Aorta (tissue), 5 donors: ENCODE measurements at regions not wholly inside any gene's neighbourhood (a gene's known extent, or its start where the extent isn't known, plus 50 kb on each side); places are given as distances from the start of the nearest gene placed in this dataset.
"Not testable (repeated sequence)": the region's sequence is repeated elsewhere in the genome, so short reads cannot be mapped to it uniquely, and the experiment has no call there.

Source experiments
- ATAC-seq: fragments of 200-7000 bp; cut with Tn5 transposase; one replicate; pipeline ENCODE4 v1.9.1; 2022; ENCODE audit warnings: moderate library complexity; ENCODE audit not compliant: low FRiP score
- DNase-seq, 2 donors: peaks; one replicate each; pipeline ENCODE4 v3.0.0-alpha.2; 2020
- H3K27ac ChIP-seq, 2 donors: one replicate each; pipeline ENCODE4 v1.5.1; 2013; ENCODE audit warnings: low read length in 2 of 2, mild to moderate bottlenecking in 2 of 2, moderate library complexity in 2 of 2, control low read depth in 1 of 2, inconsistent platforms in 1 of 2, low read depth in 1 of 2
- H3K27me3 ChIP-seq, 2 donors: one replicate each; pipeline ENCODE4 v1.6.1; 2013; ENCODE audit warnings: control low read depth in 1 of 2, low read length in 1 of 2, mild to moderate bottlenecking in 1 of 2, moderate library complexity in 1 of 2; ENCODE audit not compliant: insufficient read depth in 2 of 2, control insufficient read depth in 1 of 2
- H3K36me3 ChIP-seq, 2 donors: one replicate each; pipeline ENCODE4 v1.6.1; 2013; ENCODE audit warnings: control low read depth in 1 of 2, low read length in 1 of 2, mild to moderate bottlenecking in 1 of 2; ENCODE audit not compliant: insufficient read depth in 2 of 2, control insufficient read depth in 1 of 2
- H3K4me1 ChIP-seq, 2 donors: one replicate each; pipeline ENCODE4 v1.6.1; 2013; ENCODE audit warnings: low read length in 2 of 2, control low read depth in 1 of 2, mild to moderate bottlenecking in 1 of 2, moderate library complexity in 1 of 2; ENCODE audit not compliant: insufficient read depth in 2 of 2, control insufficient read depth in 1 of 2
- H3K4me3 ChIP-seq, 2 donors: one replicate each; pipeline ENCODE4 v1.5.1; 2013; ENCODE audit warnings: low read length in 2 of 2, control low read depth in 1 of 2, mild to moderate bottlenecking in 1 of 2
- H3K9me3 ChIP-seq: one replicate; pipeline ENCODE4 v1.6.1; 2013; ENCODE audit warnings: mild to moderate bottlenecking, low read length; ENCODE audit not compliant: control insufficient read depth
- WGBS, 2 donors: extraction: QIAGEN DNeasy Blood & Tissue Kit; methylation state at CpG; one replicate each; pipeline ENCODE4 v1.1.7; 2013; 5-methylcytosine and 5-hydroxymethylcytosine counted together
- intact Hi-C, 2 donors: fragments of 100-400 bp; cut with DNase I; formaldehyde crosslinking; loops; one replicate each; pipeline versions ENCODE4 v1.14.2 to v1.15.0; 2022
- donor health status: healthy with polysubstance abuse.
- donor health status: Bipolar disorder and iron deficiency.
- donor health status: DM: no; HTN: no; CAD: no.
- donor health status: DM: no; HTN: no; CAD: no.
- donor health status: DM: yes; HTN: yes; CAD: no.

DNA sequence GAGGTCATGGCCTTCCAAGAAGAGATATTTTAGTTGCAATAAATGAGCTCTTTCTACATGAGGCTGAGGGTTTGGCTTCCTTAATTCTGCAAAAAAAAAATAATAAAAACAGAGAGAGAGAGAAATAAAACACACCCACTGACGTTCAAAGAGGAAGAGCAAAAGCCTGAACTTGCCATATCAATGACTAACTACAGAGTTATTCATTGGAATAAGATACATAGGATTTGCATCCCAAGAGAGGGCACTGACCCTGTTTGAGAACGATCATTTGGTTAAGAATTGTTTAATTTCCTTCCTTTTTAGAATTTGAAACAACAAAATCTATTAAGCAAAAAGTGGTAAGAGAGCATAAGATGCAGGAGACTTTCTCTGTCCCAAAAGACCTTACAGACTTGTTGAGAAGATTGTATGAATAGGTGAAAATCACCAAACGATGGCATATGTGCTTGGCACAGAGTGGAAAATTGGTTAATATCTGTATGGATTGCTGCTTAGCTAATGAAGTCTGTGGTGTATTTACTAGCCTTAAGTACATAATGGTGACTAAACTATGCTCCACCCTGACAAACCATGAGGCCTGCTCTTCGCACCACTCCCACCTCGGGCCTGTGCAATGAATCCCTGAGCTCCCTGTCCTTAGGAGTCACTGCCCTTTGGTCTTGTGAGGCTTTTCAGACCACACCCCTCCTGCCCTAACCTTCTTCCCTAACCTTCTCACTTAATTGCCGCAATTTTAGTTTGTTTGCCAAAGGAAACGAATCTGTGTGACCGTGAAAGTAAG lies 479.0 kb downstream of the TUBA3C start:
- H3K9me3 ChIP-seq, H3K4me1 ChIP-seq, H3K4me3 ChIP-seq, DNase-seq, H3K27ac ChIP-seq, H3K36me3 ChIP-seq, H3K27me3 ChIP-seq, ATAC-seq, intact Hi-C loops: not testable (repeated sequence)
- 62% methylated on average over 8 of the region's 8 CpGs for WGBS, 2 donors

DNA sequence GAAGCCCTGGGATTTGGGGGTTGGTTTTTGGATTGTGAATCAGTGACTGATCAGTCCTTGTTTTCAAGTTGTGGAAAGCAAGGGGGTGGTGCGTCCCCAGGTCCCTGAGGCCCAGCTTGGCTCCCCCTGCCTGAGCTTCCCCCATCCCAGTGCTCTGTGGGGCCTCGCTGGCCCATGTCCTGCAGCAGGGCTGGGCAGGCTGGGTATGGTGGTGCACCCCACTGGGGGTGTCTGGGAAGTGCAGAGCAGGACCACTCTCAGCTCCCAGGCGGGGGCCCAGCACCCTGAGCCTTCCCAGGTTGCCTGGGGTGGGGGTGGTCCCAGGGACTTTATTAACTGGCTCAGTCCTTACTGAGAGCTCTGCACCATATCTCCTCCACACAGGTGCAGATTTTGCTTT lies 483.3 kb downstream of the TUBA3C start:
- WGBS, 2 donors: 40 to 43% methylated on average over 3 of the region's 3 CpGs
- H3K9me3 ChIP-seq, H3K36me3 ChIP-seq, ATAC-seq, DNase-seq, intact Hi-C loops, H3K27me3 ChIP-seq, H3K4me3 ChIP-seq, H3K4me1 ChIP-seq, H3K27ac ChIP-seq: not testable (repeated sequence)

DNA sequence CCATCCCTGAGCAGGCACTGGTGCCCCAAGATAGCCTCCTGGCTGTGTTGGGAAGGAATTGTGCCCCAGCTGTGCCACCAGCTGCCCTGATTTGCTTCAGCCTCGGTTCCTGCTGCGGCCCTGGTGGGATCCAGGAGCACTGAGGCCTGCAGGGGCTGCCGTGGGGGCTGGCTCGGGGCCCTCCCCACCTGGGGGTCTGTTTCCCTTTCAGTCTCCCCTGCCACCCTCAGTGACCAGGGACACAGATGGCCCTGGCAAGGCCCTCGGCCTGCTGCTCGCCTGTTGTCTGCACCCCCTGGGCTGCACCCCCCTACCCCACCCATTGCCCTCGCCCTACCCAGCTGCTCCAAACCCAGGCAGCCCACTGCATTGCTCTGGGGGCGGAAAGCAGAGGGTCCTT lies 483.8 kb downstream of the TUBA3C start:
- H3K4me1 ChIP-seq, DNase-seq, H3K4me3 ChIP-seq, ATAC-seq, H3K27me3 ChIP-seq, H3K36me3 ChIP-seq, H3K27ac ChIP-seq, H3K9me3 ChIP-seq, intact Hi-C loops: not testable (repeated sequence)
- WGBS, 2 donors: 60 to 69% methylated on average over 7 to 8 of the region's 8 CpGs

DNA sequence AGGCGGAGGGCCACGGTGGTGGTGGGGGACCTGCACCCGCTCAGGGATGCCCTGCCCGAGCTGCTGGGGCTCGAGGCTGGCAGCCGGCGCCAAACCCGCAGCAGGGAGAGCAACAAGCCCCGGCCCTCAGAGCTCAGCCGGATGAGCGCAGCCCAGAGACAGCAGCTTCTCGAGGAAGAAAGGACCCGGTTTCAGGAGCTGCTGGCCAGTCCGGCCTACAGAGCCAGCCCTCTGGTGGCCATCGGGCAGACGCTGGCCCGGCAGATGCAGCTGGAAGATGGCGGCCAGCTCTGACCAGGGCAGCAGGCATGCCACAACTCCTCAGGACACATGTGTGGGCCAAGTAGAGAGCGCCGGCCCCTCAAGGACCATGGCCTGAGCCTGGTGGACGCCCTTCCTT lies 484.4 kb downstream of the TUBA3C start:
- WGBS, 2 donors: 82 to 88% methylated on average over 19 to 21 of the region's 21 CpGs
- H3K36me3 ChIP-seq, intact Hi-C loops, H3K4me1 ChIP-seq, H3K27ac ChIP-seq, H3K4me3 ChIP-seq, H3K27me3 ChIP-seq, DNase-seq, H3K9me3 ChIP-seq, ATAC-seq: not testable (repeated sequence)

DNA sequence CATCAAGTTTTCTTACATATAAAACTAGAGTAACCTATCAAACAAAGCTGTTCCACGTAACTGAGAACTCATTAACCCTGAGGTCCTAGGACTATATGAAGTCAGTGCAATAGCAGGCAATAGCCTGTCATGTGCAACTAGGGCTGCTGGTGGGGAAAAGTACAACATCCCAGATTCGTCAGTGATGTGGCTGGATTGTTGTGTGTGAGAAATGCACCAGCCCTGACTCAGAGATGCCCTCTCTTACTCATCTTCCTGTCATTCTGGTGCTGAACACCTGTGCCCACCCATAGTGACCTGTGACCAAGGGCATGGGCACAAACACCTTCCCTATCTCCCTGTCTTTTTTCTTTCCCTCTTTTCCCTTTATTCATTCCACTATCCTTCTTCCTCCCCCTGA lies 504.2 kb downstream of the TUBA3C start:
- WGBS, 2 donors: 32 to 42% methylated on average over 2 of the region's 2 CpGs
- H3K36me3 ChIP-seq, H3K27me3 ChIP-seq, ATAC-seq, intact Hi-C loops, H3K27ac ChIP-seq, DNase-seq, H3K4me3 ChIP-seq, H3K9me3 ChIP-seq, H3K4me1 ChIP-seq: not testable (repeated sequence)

DNA sequence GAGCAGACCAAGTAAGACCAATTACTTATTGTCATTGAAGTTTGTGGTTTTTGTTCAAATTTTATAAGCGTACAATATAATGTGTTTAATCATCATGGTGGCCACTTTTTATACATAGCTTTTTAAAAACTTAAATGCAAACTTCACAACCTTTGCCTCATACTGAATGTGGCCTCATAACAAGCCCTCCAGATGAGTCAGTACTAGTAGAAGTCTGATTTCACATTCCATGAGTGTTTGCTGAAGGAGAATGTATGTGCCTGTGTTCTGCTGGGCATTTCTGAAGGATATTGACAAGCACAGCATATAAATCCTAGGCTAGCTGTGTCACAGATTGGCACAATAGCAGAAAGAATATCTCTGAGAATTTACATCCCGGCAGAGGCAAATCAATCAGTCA lies 506.4 kb downstream of the TUBA3C start:
- intact Hi-C loops, H3K9me3 ChIP-seq, DNase-seq, H3K4me1 ChIP-seq, ATAC-seq, H3K27me3 ChIP-seq, H3K36me3 ChIP-seq, H3K4me3 ChIP-seq, H3K27ac ChIP-seq: not testable (repeated sequence)
- WGBS, 2 donors: 67 to 68% methylated on average over 2 of the region's 2 CpGs

DNA sequence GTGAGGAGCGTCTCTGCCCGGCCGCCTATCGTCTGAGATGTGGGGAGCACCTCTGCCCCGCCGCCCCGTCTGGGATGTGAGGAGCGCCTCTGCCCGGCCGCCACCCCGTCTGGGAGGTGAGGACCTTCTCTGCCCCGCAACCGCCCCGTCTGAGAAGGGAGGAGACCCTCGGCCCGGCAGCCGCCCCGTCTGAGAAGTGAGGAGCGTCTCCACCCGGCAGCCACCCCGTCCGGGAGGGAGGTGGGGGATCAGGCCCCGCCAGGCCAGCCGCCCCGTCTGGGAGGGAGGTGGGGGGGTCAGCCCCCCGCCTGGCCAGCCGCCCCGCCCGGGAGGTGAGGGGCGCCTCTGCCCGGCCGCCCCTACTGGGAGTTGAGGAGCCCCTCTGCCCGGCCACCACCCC lies 507.8 kb downstream of the TUBA3C start:
- H3K4me3 ChIP-seq, H3K4me1 ChIP-seq, ATAC-seq, intact Hi-C loops, H3K27ac ChIP-seq, H3K9me3 ChIP-seq, H3K36me3 ChIP-seq, H3K27me3 ChIP-seq: not testable (repeated sequence)
- WGBS, 2 donors: 89 to 94% methylated on average over 13 to 30 of the region's 33 CpGs
- peak in 1 of 2 donors; percentile 67 for DNase-seq

DNA sequence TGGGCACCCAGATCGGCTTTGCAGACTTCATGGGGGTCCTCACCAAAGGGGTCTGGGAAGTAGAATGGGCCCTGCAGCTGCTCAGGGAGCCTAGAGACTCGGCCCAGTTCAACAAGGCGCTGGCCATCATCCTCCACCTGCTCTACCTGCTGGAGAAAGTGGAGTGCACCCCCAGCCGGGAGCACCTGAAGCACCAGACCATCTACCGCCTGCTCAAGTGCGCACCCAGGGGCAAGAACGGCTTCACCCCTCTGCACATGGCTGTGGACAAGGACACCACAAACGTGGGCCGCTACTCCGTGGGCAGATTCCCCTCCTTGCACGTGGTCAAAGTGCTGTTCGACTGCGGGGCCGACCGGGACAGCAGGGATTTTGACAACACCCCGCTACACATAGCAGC lies 515.0 kb downstream of the TUBA3C start:
- H3K9me3 ChIP-seq, DNase-seq, H3K4me1 ChIP-seq, ATAC-seq, H3K27me3 ChIP-seq, intact Hi-C loops, H3K36me3 ChIP-seq, H3K4me3 ChIP-seq, H3K27ac ChIP-seq: not testable (repeated sequence)
- WGBS, 2 donors: 87 to 88% methylated on average over 12 to 16 of the region's 16 CpGs

DNA sequence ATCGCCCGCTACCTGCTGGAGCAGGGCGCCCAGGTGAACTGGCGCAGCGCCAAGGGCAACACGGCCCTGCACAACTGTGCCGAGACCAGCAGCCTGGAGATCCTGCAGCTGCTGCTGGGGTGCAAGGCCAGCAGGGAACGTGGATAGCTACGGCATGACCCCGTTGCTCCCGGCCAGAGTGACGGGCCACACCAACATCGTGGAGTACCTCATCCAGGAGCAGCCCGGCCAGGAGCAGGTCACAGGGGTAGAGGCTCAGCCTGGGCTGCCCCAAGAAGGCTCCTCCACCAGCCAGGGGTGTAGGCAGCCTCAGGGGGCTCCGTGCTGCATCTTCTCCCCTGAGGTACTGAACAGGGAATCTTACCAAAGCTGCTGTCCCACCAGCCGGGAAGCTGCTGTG lies 515.9 kb downstream of the TUBA3C start:
- intact Hi-C loops, H3K36me3 ChIP-seq, H3K4me1 ChIP-seq, H3K27me3 ChIP-seq, H3K27ac ChIP-seq, H3K4me3 ChIP-seq, H3K9me3 ChIP-seq, ATAC-seq: not testable (repeated sequence)
- DNase-seq: peak in 1 of 2 donors; percentile 64
- 87% methylated on average over 10 to 12 of the region's 16 CpGs for WGBS, 2 donors
